ENCODE measurements at regions not wholly inside any gene's neighbourhood (a gene's known extent, or its start where the extent isn't known, plus 50 kb on each side); places are given as distances from the start of the nearest gene placed in this dataset.
"Not testable (repeated sequence)": the region's sequence is repeated elsewhere in the genome, so short reads cannot be mapped to it uniquely, and the experiment has no call there.

DNA sequence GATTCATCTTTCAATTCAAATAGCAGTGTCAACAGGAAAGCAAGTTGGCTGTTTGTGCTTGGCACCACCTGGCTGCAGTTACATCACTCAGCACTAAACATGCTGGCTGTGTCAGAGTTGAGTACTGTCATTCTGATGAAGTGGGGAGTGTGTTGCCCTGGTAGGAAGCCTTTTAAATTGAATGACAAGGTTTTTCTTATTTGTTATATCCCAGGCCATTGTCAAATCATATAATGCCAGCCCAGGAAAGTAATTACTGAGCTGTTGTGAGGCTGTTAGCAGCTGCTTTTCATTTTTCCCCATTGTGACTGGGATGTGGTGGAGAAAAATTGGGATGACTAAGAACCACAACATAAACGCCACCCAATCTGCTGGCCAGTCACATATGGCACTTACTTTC is 106.5 kb upstream of the PRKD1 start:
- no peak for DNase-seq
- no peak overlapping the region for H3K27ac Mint-ChIP-seq
- H3K4me1 Mint-ChIP-seq (ENCODE audit: low read depth), result no peaks in the 10 kb centered on the region
- no peaks in the 10 kb centered on the region for H3K36me3 Mint-ChIP-seq (ENCODE audit: low read depth)
- H3K27me3 Mint-ChIP-seq, result no peaks in the 10 kb centered on the region
- H3K9me3 Mint-ChIP-seq, result peaks cover 16% of the 10 kb centered on the region
- no peak overlapping the region for H3K4me3 Mint-ChIP-seq

DNA sequence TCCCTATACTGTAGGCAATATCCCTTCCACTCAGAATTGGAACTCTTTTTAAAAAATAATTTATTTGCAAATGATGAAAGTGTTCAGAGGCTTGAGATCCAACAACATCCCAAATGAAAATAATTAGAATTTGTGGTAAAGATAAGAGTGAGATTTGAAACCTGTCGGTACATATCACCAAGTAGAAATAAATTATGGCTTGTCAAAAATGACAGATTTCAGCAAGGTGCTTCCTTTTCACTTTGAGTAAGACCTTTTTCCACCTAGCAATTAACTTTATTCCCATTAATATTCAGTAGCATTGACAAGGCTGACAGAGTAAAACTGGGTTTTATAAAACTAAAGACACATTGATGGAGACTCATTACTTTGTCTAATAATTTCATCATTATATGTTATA is 107.7 kb upstream of the PRKD1 start:
- Mint-ChIP-seq H3K27ac (no peak overlapping the region), H3K36me3 (ENCODE audit: low read depth) (no peaks in the 10 kb centered on the region), H3K27me3 (no peaks in the 10 kb centered on the region)

DNA sequence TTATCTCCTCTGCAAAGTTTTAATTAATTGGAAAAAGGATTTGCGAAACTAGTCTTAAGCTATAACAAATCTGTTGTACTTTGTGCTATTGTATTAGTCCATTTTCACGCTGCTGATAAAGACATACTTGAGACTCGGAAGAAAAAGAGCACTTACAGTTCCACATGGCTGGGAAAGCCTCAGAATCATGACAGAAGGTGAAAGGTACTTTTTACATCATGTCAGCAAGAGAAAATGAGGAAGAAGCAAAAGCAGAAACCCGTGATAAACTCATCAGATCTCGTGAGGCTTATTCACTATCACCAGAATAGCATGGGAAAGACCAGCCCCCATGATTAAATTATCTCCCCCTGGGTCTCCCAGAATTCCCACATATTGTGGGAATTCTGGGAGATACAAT is 118.1 kb upstream of the PRKD1 start:
- Mint-ChIP-seq H3K4me1 (ENCODE audit: low read depth) (no peaks in the 10 kb centered on the region), H3K27me3 (no peaks in the 10 kb centered on the region), H3K9me3 (peaks cover 15% of the 10 kb centered on the region)

More for the DNA sequence above, 107.7 kb upstream of the PRKD1 start:
- Mint-ChIP-seq H3K4me3 (no peak overlapping the region), H3K4me1 (ENCODE audit: low read depth) (no peaks in the 10 kb centered on the region), H3K9me3 (peaks cover 13% of the 10 kb centered on the region)
- DNase-seq, result no peak

DNA sequence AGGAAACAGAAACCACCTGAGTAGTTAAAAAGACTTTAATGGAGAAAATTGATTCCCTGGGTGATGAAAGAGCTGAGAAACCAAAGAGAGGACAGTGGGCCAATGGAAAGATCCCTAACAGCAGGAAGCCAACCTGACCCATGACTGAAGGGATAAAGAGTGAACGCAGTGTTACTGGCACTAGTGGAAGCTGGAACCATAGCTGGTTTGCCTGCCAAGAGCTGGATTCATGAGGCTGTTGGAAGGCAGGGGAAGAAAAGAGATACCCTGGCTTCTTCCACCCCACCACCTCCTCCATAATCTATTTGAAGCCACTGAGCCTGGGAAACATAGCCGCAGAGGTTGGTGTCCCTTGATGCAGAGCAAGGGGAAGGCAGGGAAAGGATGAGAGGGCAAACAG is 125.5 kb upstream of the PRKD1 start:
- H3K36me3 Mint-ChIP-seq (ENCODE audit: low read depth), result no peaks in the 10 kb centered on the region
- no peak overlapping the region for H3K27ac Mint-ChIP-seq
- no peaks in the 10 kb centered on the region for H3K27me3 Mint-ChIP-seq
- no peaks in the 10 kb centered on the region for H3K4me1 Mint-ChIP-seq (ENCODE audit: low read depth)
- peaks cover 6% of the 10 kb centered on the region for H3K9me3 Mint-ChIP-seq
- DNase-seq, result no peak
- H3K4me3 Mint-ChIP-seq, result no peak overlapping the region

More for the DNA sequence above, 118.1 kb upstream of the PRKD1 start:
- H3K27ac Mint-ChIP-seq, result no peak overlapping the region
- no peak overlapping the region for H3K4me3 Mint-ChIP-seq
- no peaks in the 10 kb centered on the region for H3K36me3 Mint-ChIP-seq (ENCODE audit: low read depth)
- DNase-seq, result no peak

DNA sequence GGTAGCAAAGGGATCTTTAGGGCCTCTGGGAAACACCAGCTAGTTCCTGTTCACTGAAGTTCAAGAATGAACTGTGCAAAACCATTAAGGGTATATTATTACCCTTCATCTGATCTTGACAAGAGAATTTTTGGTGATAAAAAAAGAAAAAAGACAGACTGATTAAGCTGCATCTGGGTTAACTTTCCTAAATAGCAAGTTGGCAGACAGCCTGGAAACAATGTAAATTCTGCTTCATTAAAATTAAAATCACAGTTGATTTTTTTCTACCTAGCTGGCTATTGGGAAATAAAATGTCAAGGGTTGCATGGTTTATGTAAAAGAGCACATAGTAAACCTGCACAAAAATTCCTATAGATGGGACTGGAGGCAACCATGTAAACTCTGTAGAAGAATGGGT is 126.6 kb upstream of the PRKD1 start:
- Mint-ChIP-seq H3K27me3 (no peaks in the 10 kb centered on the region), H3K4me1 (ENCODE audit: low read depth) (no peaks in the 10 kb centered on the region), H3K27ac (no peak overlapping the region), H3K4me3 (no peak overlapping the region), H3K36me3 (ENCODE audit: low read depth) (no peaks in the 10 kb centered on the region), H3K9me3 (peaks cover 9% of the 10 kb centered on the region)
- no peak for DNase-seq

DNA sequence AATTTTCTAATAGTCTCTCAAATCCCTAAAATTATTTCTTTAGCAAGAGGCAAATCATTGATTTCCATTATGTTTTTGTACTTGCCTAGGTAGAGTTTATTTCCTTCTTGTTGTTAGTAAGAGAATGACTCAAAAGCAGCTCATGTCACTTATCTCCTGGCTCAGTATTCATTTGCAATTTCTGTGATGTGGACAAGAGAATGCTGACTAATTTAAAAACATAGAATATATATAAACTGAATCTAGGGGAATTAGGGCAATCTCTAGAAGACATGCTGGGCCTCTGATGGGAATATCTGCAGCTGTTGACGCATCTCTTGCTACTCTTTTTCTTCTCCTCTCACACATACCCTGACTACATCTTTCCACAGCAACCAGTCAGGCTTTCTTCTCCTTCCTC is 130.8 kb upstream of the PRKD1 start:
- H3K27ac Mint-ChIP-seq, result no peak overlapping the region
- peaks cover 8% of the 10 kb centered on the region for H3K9me3 Mint-ChIP-seq
- no peaks in the 10 kb centered on the region for H3K4me1 Mint-ChIP-seq (ENCODE audit: low read depth)
- no peak overlapping the region for H3K4me3 Mint-ChIP-seq
- H3K27me3 Mint-ChIP-seq, result no peaks in the 10 kb centered on the region
- no peak for DNase-seq
- H3K36me3 Mint-ChIP-seq (ENCODE audit: low read depth), result no peaks in the 10 kb centered on the region

DNA sequence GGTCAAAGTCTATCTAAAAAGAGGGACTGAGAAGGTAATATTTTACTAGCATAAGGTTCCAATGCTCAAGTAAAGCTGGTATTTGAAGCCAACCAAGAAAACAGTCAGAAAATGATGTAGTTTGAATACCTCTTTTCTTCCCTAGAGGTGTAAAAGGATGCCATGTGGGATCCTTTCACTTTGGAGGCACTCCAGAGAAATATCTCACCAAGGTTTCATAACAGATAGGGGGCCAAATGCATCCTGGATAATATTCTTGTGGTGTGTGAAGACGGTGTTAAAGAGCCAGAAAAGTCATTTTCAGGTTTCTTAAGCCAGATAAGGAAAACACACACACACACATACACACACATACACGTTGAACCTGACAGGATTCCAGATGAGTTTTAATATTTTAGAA is 136.1 kb upstream of the PRKD1 start:
- Mint-ChIP-seq H3K27ac (no peak overlapping the region), H3K27me3 (no peaks in the 10 kb centered on the region), H3K36me3 (ENCODE audit: low read depth) (no peaks in the 10 kb centered on the region), H3K4me1 (ENCODE audit: low read depth) (no peaks in the 10 kb centered on the region), H3K9me3 (peaks cover 4% of the 10 kb centered on the region), H3K4me3 (no peak overlapping the region)
- DNase-seq, result no peak

DNA sequence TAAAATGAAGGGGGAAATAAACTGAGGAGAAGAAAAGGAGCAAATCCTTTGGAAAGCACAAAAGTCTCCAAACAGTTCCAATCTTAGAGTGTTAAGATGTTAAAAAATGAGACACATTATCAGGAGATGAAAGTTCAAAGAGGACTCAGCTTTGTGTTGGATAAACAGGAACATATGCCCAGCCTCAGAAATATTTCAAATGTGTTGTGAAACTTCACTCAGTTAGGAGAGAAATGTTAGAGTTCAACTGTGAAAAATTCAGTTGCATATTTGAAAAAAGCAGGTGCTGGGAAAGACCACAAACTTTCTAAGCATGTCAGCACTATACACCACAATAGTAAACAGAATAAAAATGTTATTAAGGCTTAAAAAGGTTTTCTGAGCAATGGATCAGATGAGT is 136.8 kb upstream of the PRKD1 start:
- Mint-ChIP-seq H3K27me3 (no peaks in the 10 kb centered on the region), H3K27ac (no peak overlapping the region), H3K36me3 (ENCODE audit: low read depth) (no peaks in the 10 kb centered on the region), H3K4me1 (ENCODE audit: low read depth) (no peaks in the 10 kb centered on the region), H3K4me3 (no peak overlapping the region), H3K9me3 (peaks cover 3% of the 10 kb centered on the region)
- DNase-seq, result no peak

DNA sequence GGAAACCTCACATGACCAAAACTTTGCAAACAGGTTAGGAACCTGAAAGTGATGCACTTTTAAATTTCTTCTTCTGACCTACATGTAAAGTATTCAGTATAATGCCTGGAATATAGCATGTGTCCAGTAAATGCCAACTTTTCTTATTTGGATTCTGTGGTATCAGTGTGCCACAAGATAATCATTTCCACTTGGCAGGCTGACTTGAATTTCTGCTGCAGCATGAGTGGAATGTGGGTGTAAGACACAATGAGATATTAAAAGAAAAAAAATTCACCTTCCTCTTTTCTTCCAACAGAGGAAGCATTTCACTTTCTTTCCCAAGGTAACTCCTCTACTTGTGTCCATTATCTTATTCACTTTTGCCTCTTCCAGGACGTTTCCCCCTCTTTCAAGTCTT is 141.9 kb upstream of the PRKD1 start:
- Mint-ChIP-seq H3K27me3 (no peaks in the 10 kb centered on the region), H3K4me3 (no peak overlapping the region), H3K9me3 (peaks cover 9% of the 10 kb centered on the region), H3K27ac (no peak overlapping the region), H3K4me1 (ENCODE audit: low read depth) (no peaks in the 10 kb centered on the region), H3K36me3 (ENCODE audit: low read depth) (no peaks in the 10 kb centered on the region)
- no peak for DNase-seq

DNA sequence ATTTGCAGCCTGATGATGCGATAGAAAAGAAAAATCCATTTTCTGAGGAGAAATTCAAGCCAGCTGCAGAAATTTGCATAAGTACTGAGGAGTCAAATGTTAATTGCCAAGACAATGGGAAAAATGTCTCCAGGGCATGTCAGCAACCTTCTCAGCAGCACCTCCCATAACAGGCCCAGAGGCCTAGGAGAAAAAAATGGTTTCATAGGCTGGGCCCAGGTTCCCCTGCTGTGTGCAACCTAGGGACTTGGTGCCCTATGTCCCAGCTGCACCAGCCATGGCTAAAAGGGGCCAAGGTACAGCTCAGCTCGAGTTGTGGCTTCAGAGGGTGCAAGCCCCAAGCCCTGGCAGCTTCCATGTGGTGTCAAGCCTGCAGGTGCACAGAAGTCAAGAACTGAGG is 144.8 kb upstream of the PRKD1 start:
- H3K4me1 Mint-ChIP-seq (ENCODE audit: low read depth); H3K36me3 Mint-ChIP-seq (ENCODE audit: low read depth); H3K27me3 Mint-ChIP-seq; H3K4me3 Mint-ChIP-seq; H3K27ac Mint-ChIP-seq; DNase-seq: not testable (repeated sequence)
- peaks cover 11% of the 10 kb centered on the region for H3K9me3 Mint-ChIP-seq

DNA sequence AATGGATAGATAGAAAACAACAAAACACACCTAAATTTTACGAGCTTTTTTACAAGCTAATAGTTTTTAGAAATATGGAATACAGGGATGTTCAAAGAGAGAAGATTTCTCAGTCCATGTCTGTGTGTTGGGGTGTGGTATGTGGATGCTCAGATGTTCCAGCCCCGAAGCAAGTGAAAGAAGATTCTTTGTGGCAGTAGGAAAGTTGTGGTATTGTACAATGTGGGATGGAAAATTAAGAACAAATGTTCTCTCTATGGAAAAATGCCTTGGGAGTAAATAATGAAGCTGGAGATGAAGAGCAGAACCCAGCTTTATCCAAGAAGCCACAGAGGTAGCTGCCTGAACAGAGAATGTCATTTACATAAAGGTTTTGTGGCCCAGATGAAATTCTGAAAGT is 150.3 kb upstream of the PRKD1 start:
- Mint-ChIP-seq H3K27me3 (no peaks in the 10 kb centered on the region), H3K4me1 (ENCODE audit: low read depth) (no peaks in the 10 kb centered on the region), H3K36me3 (ENCODE audit: low read depth) (no peaks in the 10 kb centered on the region), H3K9me3 (peaks cover 5% of the 10 kb centered on the region), H3K27ac (no peak overlapping the region), H3K4me3 (no peak overlapping the region)
- DNase-seq, result no peak

DNA sequence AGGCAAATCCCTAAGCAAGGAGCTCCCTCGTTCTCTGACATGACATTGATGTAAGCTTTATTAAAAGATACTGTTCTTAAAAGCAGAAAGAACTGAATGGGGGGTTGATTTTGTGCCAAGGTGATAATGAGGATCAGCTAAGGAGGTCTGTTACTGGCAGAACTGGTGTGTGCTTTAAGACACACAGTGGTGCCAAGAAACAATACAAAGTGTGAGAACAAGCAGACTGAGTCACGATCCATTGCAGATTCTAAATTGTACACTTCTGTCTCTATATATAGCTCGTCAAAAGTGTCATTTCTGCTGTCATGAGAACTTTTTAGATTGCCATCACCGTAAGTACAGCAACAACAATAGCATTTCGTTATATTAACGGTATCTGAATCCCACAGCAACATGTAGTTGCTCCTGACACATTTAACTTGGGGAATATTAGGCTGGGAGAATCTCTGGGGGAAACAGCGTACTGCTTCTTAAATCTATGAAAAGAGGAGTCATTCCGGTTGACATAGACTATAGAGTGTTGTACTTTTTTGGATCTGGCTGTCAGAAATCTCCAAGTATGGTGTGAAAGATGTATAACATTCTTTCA is 151.3 kb upstream of the PRKD1 start:
- DNase-seq, result no peak
- Mint-ChIP-seq H3K27ac (no peak overlapping the region), H3K4me3 (no peak overlapping the region), H3K4me1 (ENCODE audit: low read depth) (no peaks in the 10 kb centered on the region), H3K36me3 (ENCODE audit: low read depth) (no peaks in the 10 kb centered on the region), H3K27me3 (no peaks in the 10 kb centered on the region), H3K9me3 (peaks cover 2% of the 10 kb centered on the region)

DNA sequence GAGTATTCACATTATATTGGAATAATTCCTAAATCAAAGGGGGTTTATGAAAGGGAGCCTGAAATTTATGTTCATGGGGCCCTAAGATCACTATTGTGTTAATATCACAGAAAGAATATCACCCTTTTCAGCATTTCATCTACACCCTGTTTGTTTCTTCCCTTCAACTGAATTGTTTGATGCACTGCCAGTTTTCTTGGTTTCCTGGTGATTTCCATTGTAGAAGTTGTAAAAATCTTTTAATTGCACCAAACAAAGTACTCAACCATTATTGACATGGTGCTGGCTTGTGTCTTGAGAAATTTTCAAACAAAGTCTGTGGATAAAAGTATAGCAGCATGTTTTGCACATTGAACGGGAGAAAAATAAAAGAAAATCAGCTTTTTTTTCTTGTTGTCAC is 154.8 kb upstream of the PRKD1 start:
- DNase-seq, result no peak
- H3K4me3 Mint-ChIP-seq, result no peak overlapping the region
- H3K9me3 Mint-ChIP-seq, result peaks cover 5% of the 10 kb centered on the region
- no peaks in the 10 kb centered on the region for H3K36me3 Mint-ChIP-seq (ENCODE audit: low read depth)
- H3K27ac Mint-ChIP-seq, result no peak overlapping the region
- no peaks in the 10 kb centered on the region for H3K4me1 Mint-ChIP-seq (ENCODE audit: low read depth)
- H3K27me3 Mint-ChIP-seq, result no peaks in the 10 kb centered on the region

DNA sequence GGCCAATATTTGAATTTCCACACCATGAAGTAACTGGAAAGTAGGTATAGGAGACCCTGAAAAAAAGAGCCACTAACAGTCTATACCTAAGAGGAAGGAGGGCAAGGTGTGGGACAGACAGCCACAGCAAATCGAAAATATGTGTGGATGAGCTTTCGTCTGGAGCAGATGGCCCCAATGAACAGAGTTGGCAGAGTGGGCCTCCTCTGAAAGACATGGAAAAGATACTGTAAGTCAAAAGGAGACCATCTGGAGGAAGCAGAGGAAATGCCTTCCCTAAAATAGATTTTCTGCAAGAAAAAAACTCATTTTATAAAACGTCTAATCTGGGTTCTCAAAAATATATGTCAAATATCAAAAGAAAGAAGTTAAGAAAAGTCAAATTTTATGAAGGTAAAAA is 157.2 kb upstream of the PRKD1 start:
- H3K27me3 Mint-ChIP-seq, result no peaks in the 10 kb centered on the region
- peaks cover 19% of the 10 kb centered on the region for H3K9me3 Mint-ChIP-seq
- DNase-seq, result no peak
- no peaks in the 10 kb centered on the region for H3K4me1 Mint-ChIP-seq (ENCODE audit: low read depth)
- no peak overlapping the region for H3K27ac Mint-ChIP-seq
- no peaks in the 10 kb centered on the region for H3K36me3 Mint-ChIP-seq (ENCODE audit: low read depth)
- H3K4me3 Mint-ChIP-seq, result no peak overlapping the region

DNA sequence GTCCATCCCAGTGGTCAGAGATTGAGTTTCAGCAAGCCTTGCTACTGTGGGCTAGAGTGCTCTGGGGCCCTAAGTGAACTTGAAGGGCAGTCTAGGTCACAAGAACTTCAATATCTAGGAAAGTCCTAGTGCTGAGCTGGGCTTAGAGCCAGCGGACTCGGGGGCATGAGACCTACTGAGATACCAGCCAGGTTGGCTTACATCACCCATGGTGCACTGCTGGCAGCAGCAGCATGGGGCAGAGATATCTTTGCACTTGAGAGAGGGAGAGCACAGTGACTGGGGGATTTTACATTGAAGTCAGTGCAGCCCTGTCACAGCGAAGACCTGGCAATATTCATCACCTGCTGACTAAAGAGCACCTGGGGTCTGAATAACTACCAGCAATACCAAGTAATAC is 158.3 kb upstream of the PRKD1 start:
- no peaks in the 10 kb centered on the region for H3K36me3 Mint-ChIP-seq (ENCODE audit: low read depth)
- DNase-seq, result no peak
- H3K27me3 Mint-ChIP-seq, result no peaks in the 10 kb centered on the region
- H3K27ac Mint-ChIP-seq, result no peak overlapping the region
- H3K4me3 Mint-ChIP-seq, result no peak overlapping the region
- H3K4me1 Mint-ChIP-seq (ENCODE audit: low read depth), result no peaks in the 10 kb centered on the region
- H3K9me3 Mint-ChIP-seq, result peaks cover 26% of the 10 kb centered on the region

DNA sequence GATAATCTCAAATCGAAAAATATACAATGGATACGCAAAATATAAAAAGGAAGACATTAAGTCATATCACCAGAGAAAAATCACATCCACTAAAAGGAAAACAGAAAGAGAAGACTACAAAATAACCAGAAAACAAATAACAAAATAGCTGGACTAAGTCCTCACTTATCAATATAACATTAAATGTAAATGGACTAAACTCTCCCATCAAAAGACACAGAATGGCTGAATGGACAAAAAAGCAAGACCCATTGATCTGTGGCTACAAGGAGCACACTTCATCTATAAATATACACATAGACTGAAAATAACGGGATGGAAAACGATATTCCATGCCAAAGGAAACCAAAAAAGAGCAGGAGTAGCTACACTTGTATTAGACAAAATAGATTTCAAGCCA is 161.0 kb upstream of the PRKD1 start:
- no peaks in the 10 kb centered on the region for H3K36me3 Mint-ChIP-seq (ENCODE audit: low read depth)
- H3K4me3 Mint-ChIP-seq, result no peak overlapping the region
- no peaks in the 10 kb centered on the region for H3K27me3 Mint-ChIP-seq
- no peak overlapping the region for H3K27ac Mint-ChIP-seq
- H3K9me3 Mint-ChIP-seq, result peaks cover 38% of the 10 kb centered on the region
- no peak for DNase-seq
- no peaks in the 10 kb centered on the region for H3K4me1 Mint-ChIP-seq (ENCODE audit: low read depth)

Measured in activated T-cell treated with anti-CD3 and anti-CD28 coated beads, Interleukin-2, amount 50 U/mL, for 24 hours (primary cell).